Loucy (cell line): ENCODE measurements at regions not wholly inside any gene's neighbourhood (a gene's known extent, or its start where the extent isn't known, plus 50 kb on each side); places are given as distances from the start of the nearest gene placed in this dataset.

Experiments
- H2AFZ ChIP-seq: fragments of 200-600 bp; sonication (generic); 2 replicates; pipeline ENCODE4 v1.6.0; 2016; ENCODE audit warnings: antibody characterized with exemption, mild to moderate bottlenecking, low read length, moderate library complexity
- H3F3A ChIP-seq: fragments of 200-600 bp; 2 replicates; pipeline ENCODE4 v1.6.0; 2016; ENCODE audit warnings: antibody characterized with exemption, low read depth, mild to moderate bottlenecking
- H3K27me3 ChIP-seq: fragments of 200-600 bp; sonication (generic); 2 replicates; pipeline ENCODE4 v1.6.1; 2014; ENCODE audit warnings: low read length, mild to moderate bottlenecking; ENCODE audit not compliant: insufficient read depth, poor library complexity, severe bottlenecking
- H3K36me3 ChIP-seq: fragments of 200-600 bp; sonication (generic); 2 replicates; pipeline ENCODE4 v1.6.1; 2016; ENCODE audit warnings: low read length; ENCODE audit not compliant: insufficient read depth
- H3K4me1 ChIP-seq: fragments of 200-600 bp; sonication (generic); 2 replicates; pipeline ENCODE4 v1.5.1; 2014; ENCODE audit warnings: low read length, mild to moderate bottlenecking; ENCODE audit not compliant: insufficient read depth, poor library complexity, severe bottlenecking
- H3K4me2 ChIP-seq: fragments of 200-600 bp; sonication (generic); 2 replicates; pipeline ENCODE4 v1.6.0; 2014; ENCODE audit warnings: antibody characterized with exemption, low read length, low read depth, mild to moderate bottlenecking; ENCODE audit not compliant: poor library complexity, severe bottlenecking
- H3K4me3 ChIP-seq: fragments of 200-600 bp; sonication (generic); 2 replicates; pipeline ENCODE4 v1.5.1; 2014; ENCODE audit warnings: low read length, mild to moderate bottlenecking, mixed read lengths; ENCODE audit not compliant: poor library complexity, severe bottlenecking
- H3K79me2 ChIP-seq: fragments of 200-600 bp; sonication (generic); 2 replicates; pipeline ENCODE4 v1.6.1; 2014; ENCODE audit warnings: low read length; ENCODE audit not compliant: insufficient read depth
- H3K9ac ChIP-seq: fragments of 200-600 bp; sonication (generic); 2 replicates; pipeline ENCODE4 v1.6.0; 2014; ENCODE audit warnings: mild to moderate bottlenecking, low read depth, low read length, moderate library complexity; ENCODE audit not compliant: poor library complexity, severe bottlenecking
- H3K9me2 ChIP-seq: fragments of 200-600 bp; sonication (generic); replicated peaks from 2 replicates; pipeline ENCODE4 v1.6.1; 2016; ENCODE audit warnings: low read depth, low read length, mixed read lengths
- H3K9me3 ChIP-seq: fragments of 200-600 bp; sonication (generic); 2 replicates; pipeline ENCODE4 v1.6.1; 2014; ENCODE audit warnings: mild to moderate bottlenecking, antibody characterized with exemption, low read length, low read depth; ENCODE audit not compliant: insufficient read depth
- H4K20me1 ChIP-seq: fragments of 200-600 bp; sonication (generic); 2 replicates; pipeline ENCODE4 v1.6.0; 2014; ENCODE audit warnings: antibody characterized with exemption, low read length, mild to moderate bottlenecking; ENCODE audit not compliant: insufficient read depth, poor library complexity, severe bottlenecking
- CTCF ChIP-seq: fragments of 200-600 bp; sonication (generic); conservative IDR thresholded peaks from 2 replicates; pipeline ENCODE4 v1.5.1; 2014; ENCODE audit warnings: mild to moderate bottlenecking, antibody characterized with exemption, low read length
- EZH2phosphoT487 ChIP-seq: fragments of 200-600 bp; IDR thresholded peaks from 2 replicates; pipeline ENCODE4 v1.6.1; 2018; ENCODE audit warnings: antibody characterized with exemption, mild to moderate bottlenecking, moderate library complexity, borderline replicate concordance

- TF ChIP-seq CTCF (no peak), EZH2phosphoT487 (no peak)
- Histone ChIP-seq H3K4me2 (no peak overlapping the region), H4K20me1 (no peaks in the 10 kb centered on the region), H2AFZ (no peak overlapping the region), H3K4me1 (no peaks in the 10 kb centered on the region), H3K4me3 (no peak overlapping the region), H3K9me3 (no peaks in the 10 kb centered on the region; the same call in 1 of the 2 replicates), H3F3A (no peaks in the 10 kb centered on the region), H3K9ac (no peak overlapping the region), H3K9me2 (no peaks in the 10 kb centered on the region), H3K79me2 (no peaks in the 10 kb centered on the region), H3K27me3 (no peaks in the 10 kb centered on the region), H3K36me3 (no peaks in the 10 kb centered on the region)
Measured at GRCh38 chr14:87489196-87489819, 503.7 kb downstream of the GALC start.

- Histone ChIP-seq H3K4me1 (no peaks in the 10 kb centered on the region), H4K20me1 (no peaks in the 10 kb centered on the region), H3K4me2 (no peak overlapping the region), H3K9me3 (no peaks in the 10 kb centered on the region), H3K27me3 (no peaks in the 10 kb centered on the region), H3K4me3 (no peak overlapping the region), H2AFZ (no peak overlapping the region), H3K79me2 (no peaks in the 10 kb centered on the region), H3K36me3 (no peaks in the 10 kb centered on the region), H3K9ac (no peak overlapping the region), H3F3A (no peaks in the 10 kb centered on the region), H3K9me2 (no peaks in the 10 kb centered on the region)
- TF ChIP-seq EZH2phosphoT487 (no peak), CTCF (no peak)
Measured at GRCh38 chr14:87483271-87484260, 509.4 kb downstream of the GALC start.

GRCh38 chr14:87468531-87468930 lies 524.5 kb downstream of the GALC start:
- Histone ChIP-seq H3F3A (no peaks in the 10 kb centered on the region), H2AFZ (no peak overlapping the region), H3K79me2 (no peaks in the 10 kb centered on the region), H3K9me3 (no peaks in the 10 kb centered on the region), H3K9me2 (no peaks in the 10 kb centered on the region), H3K9ac (no peak overlapping the region), H3K4me3 (no peak overlapping the region), H3K36me3 (no peaks in the 10 kb centered on the region), H3K27me3 (no peaks in the 10 kb centered on the region), H4K20me1 (no peaks in the 10 kb centered on the region), H3K4me1 (no peaks in the 10 kb centered on the region), H3K4me2 (no peak overlapping the region)
- TF ChIP-seq EZH2phosphoT487 (no peak), CTCF (no peak)
